Hepatocyte (in vitro differentiated cells): ENCODE measurements at regions not wholly inside any gene's neighbourhood (a gene's known extent, or its start where the extent isn't known, plus 50 kb on each side); places are given as distances from the start of the nearest gene placed in this dataset.

Source experiments
- DNase-seq: peaks from one replicate; pipeline ENCODE4 v3.0.0-alpha.2; 2016; ENCODE audit warnings: low spot score
- H2AFZ ChIP-seq: fragments of 200-600 bp; sonication (generic); 2 replicates; pipeline ENCODE4 v1.6.0; 2016; ENCODE audit warnings: antibody characterized with exemption, mild to moderate bottlenecking
- H3K27ac ChIP-seq: fragments of 200-600 bp; sonication (generic); 2 replicates; pipeline ENCODE4 v1.5.1; 2016; ENCODE audit warnings: mild to moderate bottlenecking
- H3K27me3 ChIP-seq: fragments of 200-600 bp; sonication (generic); 2 replicates; pipeline ENCODE4 v1.6.1; 2016
- H3K36me3 ChIP-seq: fragments of 200-600 bp; sonication (generic); replicated peaks from 2 replicates; pipeline ENCODE4 v1.5.1; 2016; ENCODE audit warnings: low read depth; ENCODE audit not compliant: insufficient read depth
- H3K4me1 ChIP-seq: fragments of 200-600 bp; sonication (generic); 2 replicates; pipeline ENCODE4 v1.5.1; 2016; ENCODE audit warnings: mild to moderate bottlenecking, moderate library complexity; ENCODE audit not compliant: insufficient read depth
- H3K4me2 ChIP-seq: fragments of 200-600 bp; sonication (generic); 2 replicates; pipeline ENCODE4 v1.6.0; 2016
- H3K4me3 ChIP-seq: fragments of 200-600 bp; sonication (generic); 2 replicates; pipeline ENCODE4 v1.5.1; 2016; ENCODE audit warnings: mild to moderate bottlenecking
- H3K79me2 ChIP-seq: fragments of 200-600 bp; sonication (generic); 2 replicates; pipeline ENCODE4 v1.6.0; 2017; ENCODE audit warnings: mild to moderate bottlenecking
- H3K9me2 ChIP-seq: fragments of 200-600 bp; sonication (generic); replicated peaks from 2 replicates; pipeline ENCODE4 v1.6.0; 2017; ENCODE audit warnings: mild to moderate bottlenecking; ENCODE audit not compliant: insufficient read depth
- H3K9me3 ChIP-seq: fragments of 200-600 bp; sonication (generic); 2 replicates; pipeline ENCODE4 v1.5.1; 2016; ENCODE audit warnings: low read depth, mild to moderate bottlenecking
- H4K20me1 ChIP-seq: fragments of 200-600 bp; sonication (generic); 2 replicates; pipeline ENCODE4 v1.6.0; 2016; ENCODE audit warnings: mild to moderate bottlenecking; ENCODE audit not compliant: insufficient read depth, poor library complexity, severe bottlenecking
- EZH2 ChIP-seq: fragments of 200-600 bp; sonication (generic); IDR thresholded peaks from 2 replicates; pipeline ENCODE4 v1.6.1; 2016; ENCODE audit warnings: antibody characterized with exemption, mild to moderate bottlenecking, borderline replicate concordance
- EZH2phosphoT487 ChIP-seq: fragments of 200-600 bp; sonication (generic); IDR thresholded peaks from one replicate; pipeline ENCODE4 v1.6.1; 2018; ENCODE audit warnings: antibody characterized with exemption, mild to moderate bottlenecking, low read depth, moderate library complexity; ENCODE audit not compliant: unreplicated experiment, severe bottlenecking
- WGBS: methylation state at CpG from one replicate; pipeline ENCODE4 v1.1.6; 2016; ENCODE audit warnings: low lambda C conversion rate; ENCODE audit errors: missing lambda C conversion rate; 5-methylcytosine and 5-hydroxymethylcytosine counted together
- TF ChIP-seq, protein P1 (sequence below): fragments of 200-600 bp; sonication (generic); IDR thresholded peaks from 2 replicates; pipeline ENCODE4 v1.5.1; 2016; ENCODE audit warnings: antibody characterized with exemption, mild to moderate bottlenecking; ENCODE audit not compliant: poor library complexity

GRCh38 chr3:75334299-75334698 lies 329.8 kb upstream of the FRG2C start:
- H3K27me3 ChIP-seq: no peaks in the 10 kb centered on the region
- H4K20me1 ChIP-seq: no peaks in the 10 kb centered on the region
- TF ChIP-seq, protein P1, sequence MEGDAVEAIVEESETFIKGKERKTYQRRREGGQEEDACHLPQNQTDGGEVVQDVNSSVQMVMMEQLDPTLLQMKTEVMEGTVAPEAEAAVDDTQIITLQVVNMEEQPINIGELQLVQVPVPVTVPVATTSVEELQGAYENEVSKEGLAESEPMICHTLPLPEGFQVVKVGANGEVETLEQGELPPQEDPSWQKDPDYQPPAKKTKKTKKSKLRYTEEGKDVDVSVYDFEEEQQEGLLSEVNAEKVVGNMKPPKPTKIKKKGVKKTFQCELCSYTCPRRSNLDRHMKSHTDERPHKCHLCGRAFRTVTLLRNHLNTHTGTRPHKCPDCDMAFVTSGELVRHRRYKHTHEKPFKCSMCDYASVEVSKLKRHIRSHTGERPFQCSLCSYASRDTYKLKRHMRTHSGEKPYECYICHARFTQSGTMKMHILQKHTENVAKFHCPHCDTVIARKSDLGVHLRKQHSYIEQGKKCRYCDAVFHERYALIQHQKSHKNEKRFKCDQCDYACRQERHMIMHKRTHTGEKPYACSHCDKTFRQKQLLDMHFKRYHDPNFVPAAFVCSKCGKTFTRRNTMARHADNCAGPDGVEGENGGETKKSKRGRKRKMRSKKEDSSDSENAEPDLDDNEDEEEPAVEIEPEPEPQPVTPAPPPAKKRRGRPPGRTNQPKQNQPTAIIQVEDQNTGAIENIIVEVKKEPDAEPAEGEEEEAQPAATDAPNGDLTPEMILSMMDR: no peak
- TF ChIP-seq EZH2phosphoT487 (no peak), EZH2 (no peak)
- no peaks in the 10 kb centered on the region for H3K36me3 ChIP-seq
- H3K4me1 ChIP-seq: peaks cover 7% of the 10 kb centered on the region
- H3K4me2 ChIP-seq: no peak overlapping the region
- no peaks in the 10 kb centered on the region for H3K9me2 ChIP-seq
- no peak for DNase-seq
- H3K4me3 ChIP-seq: no peak overlapping the region
- H3K27ac ChIP-seq: no peak overlapping the region
- 94% methylated on average over 3 of the region's 3 CpGs for WGBS
- no peaks in the 10 kb centered on the region for H3K9me3 ChIP-seq
- no peak overlapping the region for H2AFZ ChIP-seq
- no peaks in the 10 kb centered on the region for H3K79me2 ChIP-seq

GRCh38 chr3:75337226-75337900 lies 326.8 kb upstream of the FRG2C start:
- Histone ChIP-seq H3K27me3 (no peaks in the 10 kb centered on the region), H3K27ac (no peak overlapping the region), H3K9me2 (no peaks in the 10 kb centered on the region), H4K20me1 (no peaks in the 10 kb centered on the region), H3K36me3 (no peaks in the 10 kb centered on the region), H3K9me3 (no peaks in the 10 kb centered on the region), H3K4me1 (no peaks in the 10 kb centered on the region), H3K4me2 (no peak overlapping the region), H3K79me2 (no peaks in the 10 kb centered on the region), H3K4me3 (no peak overlapping the region), H2AFZ (no peak overlapping the region)
- WGBS: 70% methylated on average over 3 of the region's 3 CpGs
- no peak for DNase-seq
- TF ChIP-seq EZH2phosphoT487 (no peak), EZH2 (no peak)
- TF ChIP-seq, protein P1: no peak

DNA sequence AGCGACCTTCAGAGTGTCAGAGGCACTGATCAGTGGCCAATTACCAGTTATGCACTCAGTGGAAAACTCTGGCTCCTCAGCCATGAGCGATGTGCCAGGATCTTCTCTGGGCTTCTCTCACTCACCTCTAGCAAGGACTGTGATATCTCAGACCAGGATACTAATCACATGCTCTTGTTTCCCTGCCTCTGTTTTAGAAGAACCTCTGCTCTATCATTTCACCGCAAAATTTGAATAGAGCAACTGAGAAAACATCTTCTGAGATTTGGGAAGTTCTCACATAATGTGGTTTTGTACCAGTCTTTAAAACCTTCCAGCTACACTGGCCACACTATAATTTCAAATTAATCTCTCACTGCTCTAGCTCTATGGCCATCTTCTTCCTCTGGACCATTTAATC lies 325.8 kb upstream of the FRG2C start:
- no peaks in the 10 kb centered on the region for H3K79me2 ChIP-seq
- no peak overlapping the region for H3K27ac ChIP-seq
- no peak overlapping the region for H2AFZ ChIP-seq
- DNase-seq: no peak
- 81% methylated on average over 3 of the region's 3 CpGs for WGBS
- no peaks in the 10 kb centered on the region for H3K4me1 ChIP-seq
- H3K9me2 ChIP-seq: no peaks in the 10 kb centered on the region
- H4K20me1 ChIP-seq: no peaks in the 10 kb centered on the region
- H3K4me2 ChIP-seq: no peak overlapping the region
- H3K9me3 ChIP-seq: no peaks in the 10 kb centered on the region
- TF ChIP-seq, protein P1: no peak
- TF ChIP-seq EZH2 (no peak), EZH2phosphoT487 (no peak)
- H3K27me3 ChIP-seq: no peaks in the 10 kb centered on the region
- H3K4me3 ChIP-seq: no peak overlapping the region
- H3K36me3 ChIP-seq: no peaks in the 10 kb centered on the region
